Esophagus muscularis mucosa (tissue), 4 donors: ENCODE measurements at regions not wholly inside any gene's neighbourhood (a gene's known extent, or its start where the extent isn't known, plus 50 kb on each side); places are given as distances from the start of the nearest gene placed in this dataset.

Experiments
- DNase-seq: peaks from one replicate; pipeline ENCODE4 v3.0.0-alpha.2; 2017; ENCODE audit errors: extremely low spot score
- H3K27ac ChIP-seq, 4 donors: fragments of 200-600 bp; sonication (generic); replicated peaks in 1 of 4; 1 replicate in 3 of 4; 2 replicates in 1 of 4; pipeline ENCODE4 v1.5.1; 2016 to 2019; ENCODE audit warnings: mild to moderate bottlenecking in 1 of 4
- H3K27me3 ChIP-seq, 4 donors: fragments of 200-600 bp; sonication (generic); one replicate each; pipeline versions ENCODE4 v1.5.1 to v1.6.0; 2016 to 2019
- H3K36me3 ChIP-seq, 4 donors: fragments of 200-600 bp; sonication (generic); one replicate each; pipeline ENCODE4 v1.5.1; 2016 to 2019
- H3K4me1 ChIP-seq, 4 donors: fragments of 200-600 bp; sonication (generic); one replicate each; pipeline ENCODE4 v1.5.1; 2016 to 2019
- H3K4me3 ChIP-seq, 4 donors: fragments of 200-600 bp; sonication (generic); 1 replicate in 2 of 4; 2 replicates in 2 of 4; pipeline ENCODE4 v1.5.1; 2016 to 2019; ENCODE audit warnings: mild to moderate bottlenecking in 4 of 4, moderate library complexity in 1 of 4
- H3K9me3 ChIP-seq, 4 donors: fragments of 200-600 bp; sonication (generic); 1 replicate in 3 of 4; 2 replicates in 1 of 4; pipeline ENCODE4 v1.5.1; 2016 to 2019
- EP300 ChIP-seq: sonication (generic); formaldehyde crosslinking; IDR thresholded peaks from one replicate; pipeline ENCODE4 v1.6.1; 2017; ENCODE audit warnings: antibody characterized with exemption
- POLR2A ChIP-seq: fragments of 450-650 bp; IDR thresholded peaks from one replicate; pipeline ENCODE4 v1.6.1; 2017; ENCODE audit warnings: antibody characterized with exemption, moderate library complexity, mild to moderate bottlenecking, low read depth
- POLR2AphosphoS5 ChIP-seq, 2 donors: sonication (generic); formaldehyde crosslinking; IDR thresholded peaks; one replicate each; pipeline ENCODE4 v1.6.1; 2017; ENCODE audit warnings: antibody characterized with exemption in 2 of 2
- WGBS: methylation state at CpG from one replicate; pipeline ENCODE4 v1.1.5; 2018; 5-methylcytosine and 5-hydroxymethylcytosine counted together
- intact Hi-C: fragments of 100-400 bp; cut with DNase I; formaldehyde crosslinking; loops from one replicate; pipeline ENCODE4 v1.15.1; 2023
- TF ChIP-seq, protein P1 (sequence below), 3 experiments: fragments of 200-600 bp in 2 of 3; fragments of 450-650 bp in 1 of 3; sonication (generic) in 2 of 3; IDR thresholded peaks; one replicate each; pipeline ENCODE4 v1.5.1; 2017 to 2019; ENCODE audit warnings: antibody characterized with exemption in 3 of 3, mild to moderate bottlenecking in 2 of 3, moderate library complexity in 1 of 3

DNA sequence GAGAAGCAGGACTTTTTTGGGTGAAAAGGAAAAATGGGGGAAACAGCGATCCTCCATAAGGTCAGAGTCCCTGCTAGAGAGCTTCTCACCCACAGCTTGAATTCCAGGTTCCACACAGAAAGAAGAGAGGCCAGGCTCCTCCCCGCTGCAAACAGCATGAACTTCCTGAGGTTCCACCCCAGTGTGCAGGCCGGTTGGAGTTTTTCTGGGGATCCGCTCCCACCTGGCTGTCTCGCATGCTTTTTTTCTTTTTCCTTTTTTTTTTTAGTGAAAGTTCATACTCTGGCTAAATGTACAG lies 595.1 kb upstream of the ZP4 start:
- peak overlapping the region in 2 of 4 donors; percentile 4 to 6 for H3K27ac ChIP-seq
- H3K36me3 ChIP-seq = no peaks in the 10 kb centered on the region
- no peak for TF ChIP-seq POLR2AphosphoS5 (IDR thresholded peaks at IDR 0.05)
- no peak for TF ChIP-seq EP300
- H3K27me3 ChIP-seq = no peaks in the 10 kb centered on the region
- 89% methylated on average over 5 of the region's 5 CpGs for WGBS
- H3K4me3 ChIP-seq = peak overlapping the region in 2 of 4 donors; percentile 18 to 26
- H3K4me1 ChIP-seq = no peaks in the 10 kb centered on the region
- no peaks in the 10 kb centered on the region for H3K9me3 ChIP-seq
- no peak for DNase-seq
- intact Hi-C loops = no loop called here

DNA sequence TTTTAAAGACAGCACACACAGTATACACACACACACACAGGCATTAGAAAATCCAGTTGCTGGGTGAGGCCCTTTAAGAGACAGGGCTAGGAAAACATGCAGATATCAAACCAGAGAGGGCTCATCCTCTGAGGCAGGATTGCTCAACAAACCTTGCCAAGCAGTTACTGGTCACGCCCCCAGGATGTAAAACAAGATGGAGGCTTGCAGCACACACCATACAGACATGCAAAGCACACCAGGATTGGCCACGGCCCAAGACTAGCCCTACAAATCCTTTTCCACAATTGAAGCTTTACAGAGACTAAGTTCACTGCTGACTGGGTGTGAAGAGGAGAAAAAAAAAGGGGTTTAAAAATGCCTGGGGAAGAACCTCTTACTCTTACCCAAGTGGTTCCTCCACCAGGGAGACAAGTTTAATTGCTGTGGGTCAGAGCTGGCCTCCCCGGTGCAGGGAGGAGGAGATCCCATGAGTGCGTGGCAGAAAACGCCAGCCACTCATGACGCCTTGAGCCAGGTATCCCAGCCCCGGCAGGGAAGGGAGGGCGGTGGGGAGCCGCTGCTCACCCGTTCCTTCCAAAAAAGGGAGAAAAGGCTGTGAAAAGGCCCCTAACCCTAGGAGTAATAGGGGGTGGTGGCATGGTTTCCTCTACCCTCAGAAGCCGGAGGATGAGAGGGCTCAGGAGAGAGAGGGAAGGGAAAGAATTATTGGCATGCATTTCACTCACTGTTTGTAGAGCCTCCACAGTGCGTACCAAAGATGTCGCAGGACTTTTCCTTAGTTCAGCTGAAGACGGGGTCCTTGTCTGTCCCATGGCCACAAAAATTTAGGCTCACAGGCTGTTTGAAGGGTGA lies 594.6 kb upstream of the ZP4 start:
- intact Hi-C loops = no loop called here
- Histone ChIP-seq H3K4me1 (no peaks in the 10 kb centered on the region), H3K27me3 (no peaks in the 10 kb centered on the region), H3K27ac (peak overlapping the region in 2 of 4 donors; percentile 4 to 6), H3K36me3 (no peaks in the 10 kb centered on the region), H3K4me3 (peak overlapping the region in 3 of 4 donors; percentile 2 to 26 (median 18)), H3K9me3 (no peaks in the 10 kb centered on the region)
- 92% methylated on average over 14 of the region's 14 CpGs for WGBS
- no peak for DNase-seq
- TF ChIP-seq EP300 (no peak), POLR2A (no peak), POLR2AphosphoS5 (IDR thresholded peaks at IDR 0.05) (no peak)
- TF ChIP-seq, protein P1, sequence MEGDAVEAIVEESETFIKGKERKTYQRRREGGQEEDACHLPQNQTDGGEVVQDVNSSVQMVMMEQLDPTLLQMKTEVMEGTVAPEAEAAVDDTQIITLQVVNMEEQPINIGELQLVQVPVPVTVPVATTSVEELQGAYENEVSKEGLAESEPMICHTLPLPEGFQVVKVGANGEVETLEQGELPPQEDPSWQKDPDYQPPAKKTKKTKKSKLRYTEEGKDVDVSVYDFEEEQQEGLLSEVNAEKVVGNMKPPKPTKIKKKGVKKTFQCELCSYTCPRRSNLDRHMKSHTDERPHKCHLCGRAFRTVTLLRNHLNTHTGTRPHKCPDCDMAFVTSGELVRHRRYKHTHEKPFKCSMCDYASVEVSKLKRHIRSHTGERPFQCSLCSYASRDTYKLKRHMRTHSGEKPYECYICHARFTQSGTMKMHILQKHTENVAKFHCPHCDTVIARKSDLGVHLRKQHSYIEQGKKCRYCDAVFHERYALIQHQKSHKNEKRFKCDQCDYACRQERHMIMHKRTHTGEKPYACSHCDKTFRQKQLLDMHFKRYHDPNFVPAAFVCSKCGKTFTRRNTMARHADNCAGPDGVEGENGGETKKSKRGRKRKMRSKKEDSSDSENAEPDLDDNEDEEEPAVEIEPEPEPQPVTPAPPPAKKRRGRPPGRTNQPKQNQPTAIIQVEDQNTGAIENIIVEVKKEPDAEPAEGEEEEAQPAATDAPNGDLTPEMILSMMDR (IDR thresholded peaks at IDR 0.05) = no peak

DNA sequence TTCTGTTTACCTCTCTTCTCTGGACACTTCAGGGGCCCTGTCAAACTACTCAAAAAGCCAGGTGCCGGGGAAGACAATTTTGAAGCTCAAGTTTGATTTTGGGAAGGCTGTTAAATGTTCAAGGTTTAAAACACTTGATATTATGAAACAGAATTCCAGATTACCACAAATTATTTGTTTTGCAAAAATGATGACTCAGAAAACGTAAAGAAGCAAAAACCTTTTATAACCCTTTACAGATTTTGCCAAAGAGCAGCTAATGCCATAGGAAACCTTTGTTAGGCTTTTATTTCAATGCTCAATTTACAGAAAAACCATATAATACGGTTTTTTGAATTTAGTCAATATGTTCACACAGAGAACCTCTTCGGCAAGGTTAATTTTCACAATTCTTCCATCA lies 593.4 kb upstream of the ZP4 start:
- 79% methylated on average over 4 of the region's 4 CpGs for WGBS
- intact Hi-C loops = no loop called here
- H3K9me3 ChIP-seq = no peaks in the 10 kb centered on the region
- no peak for DNase-seq
- no peaks in the 10 kb centered on the region for H3K4me1 ChIP-seq
- no peak overlapping the region for H3K4me3 ChIP-seq
- no peaks in the 10 kb centered on the region for H3K36me3 ChIP-seq
- H3K27me3 ChIP-seq = no peaks in the 10 kb centered on the region
- no peak overlapping the region for H3K27ac ChIP-seq
- TF ChIP-seq POLR2A (no peak), EP300 (no peak), POLR2AphosphoS5 (IDR thresholded peaks at IDR 0.05) (no peak)
- TF ChIP-seq, protein P1 (IDR thresholded peaks at IDR 0.05) = no peak

DNA sequence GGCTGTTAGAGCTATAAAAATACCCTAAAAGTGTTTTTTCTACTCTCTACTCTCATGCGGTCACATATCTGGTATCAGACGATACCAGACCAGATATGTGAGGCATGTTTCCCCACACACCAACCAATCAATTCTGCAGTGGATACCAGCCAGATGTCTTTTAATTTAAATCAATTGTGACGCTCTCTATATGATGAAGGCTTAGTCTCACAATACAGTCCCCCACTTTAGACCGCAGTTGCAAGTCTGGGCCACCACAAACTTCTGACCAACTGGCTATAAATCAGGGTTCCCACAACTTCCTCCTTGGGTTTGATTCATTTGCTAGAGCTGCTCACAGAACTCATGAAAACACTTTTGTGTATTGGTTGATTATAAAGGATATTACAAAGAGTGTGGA lies 586.1 kb upstream of the ZP4 start:
- H3K9me3 ChIP-seq = no peaks in the 10 kb centered on the region
- H3K4me3 ChIP-seq = no peak overlapping the region
- H3K27ac ChIP-seq = no peak overlapping the region
- no peak for DNase-seq
- no peaks in the 10 kb centered on the region for H3K36me3 ChIP-seq
- no peak for TF ChIP-seq POLR2AphosphoS5 (IDR thresholded peaks at IDR 0.05)
- TF ChIP-seq, protein P1 (IDR thresholded peaks at IDR 0.05) = no peak
- no peak for TF ChIP-seq EP300
- no peak for TF ChIP-seq POLR2A
- no peaks in the 10 kb centered on the region for H3K27me3 ChIP-seq
- H3K4me1 ChIP-seq = no peaks in the 10 kb centered on the region
- intact Hi-C loops = no loop called here
- 87% methylated on average over 4 of the region's 4 CpGs for WGBS

DNA sequence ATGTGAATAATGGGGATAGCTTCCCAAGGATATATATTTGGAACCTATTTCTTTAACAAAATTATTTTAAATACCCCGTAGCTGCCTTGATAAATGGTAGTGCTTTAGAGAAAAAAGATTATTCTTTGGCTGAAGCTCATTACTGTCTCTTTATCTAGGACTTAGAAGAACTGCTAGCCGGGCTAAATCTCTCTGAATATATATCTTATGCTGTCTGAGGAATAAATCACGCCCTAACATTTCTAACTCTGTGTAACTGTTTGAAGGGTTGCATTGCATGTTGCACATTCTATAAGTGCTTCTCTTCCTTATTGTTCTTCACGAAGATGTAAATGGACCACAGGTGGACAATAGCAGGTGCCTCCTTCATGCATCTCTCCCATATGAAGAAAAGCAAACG lies 585.0 kb upstream of the ZP4 start:
- no peaks in the 10 kb centered on the region for H3K4me1 ChIP-seq
- H3K36me3 ChIP-seq = no peaks in the 10 kb centered on the region
- H3K4me3 ChIP-seq = no peak overlapping the region
- intact Hi-C loops = no loop called here
- no peaks in the 10 kb centered on the region for H3K27me3 ChIP-seq
- WGBS = 72% methylated on average over 5 of the region's 5 CpGs
- H3K9me3 ChIP-seq = no peaks in the 10 kb centered on the region
- TF ChIP-seq POLR2A (no peak), POLR2AphosphoS5 (IDR thresholded peaks at IDR 0.05) (no peak), EP300 (no peak)
- TF ChIP-seq, protein P1 (IDR thresholded peaks at IDR 0.05) = no peak
- DNase-seq = no peak
- H3K27ac ChIP-seq = no peak overlapping the region
